ENCODE measurements at regions not wholly inside any gene's neighbourhood (a gene's known extent, or its start where the extent isn't known, plus 50 kb on each side); places are given as distances from the start of the nearest gene placed in this dataset.

DNA sequence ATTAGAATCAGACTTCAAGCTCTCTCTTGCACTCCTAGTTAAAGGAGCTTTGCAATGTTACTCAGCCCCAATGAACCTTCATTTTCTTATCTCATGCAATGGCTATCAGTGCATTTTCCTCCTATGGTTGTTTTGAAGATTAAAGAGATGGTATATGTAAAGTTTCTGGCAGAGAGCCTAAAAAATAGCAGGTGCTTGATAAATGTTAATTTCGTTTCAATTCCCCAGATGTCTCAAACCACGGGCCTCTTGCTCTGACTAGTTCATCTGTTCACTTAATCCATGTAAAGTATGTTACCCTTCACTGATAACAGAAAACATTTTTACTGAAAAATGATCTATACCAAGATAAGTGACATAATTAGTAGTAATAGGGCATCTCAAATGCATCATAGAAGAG, 735.4 kb upstream of the USP15 start:
- intact Hi-C loops (cut with DNase I; ENCODE audit: low total_unique reads), result no loop called here

DNA sequence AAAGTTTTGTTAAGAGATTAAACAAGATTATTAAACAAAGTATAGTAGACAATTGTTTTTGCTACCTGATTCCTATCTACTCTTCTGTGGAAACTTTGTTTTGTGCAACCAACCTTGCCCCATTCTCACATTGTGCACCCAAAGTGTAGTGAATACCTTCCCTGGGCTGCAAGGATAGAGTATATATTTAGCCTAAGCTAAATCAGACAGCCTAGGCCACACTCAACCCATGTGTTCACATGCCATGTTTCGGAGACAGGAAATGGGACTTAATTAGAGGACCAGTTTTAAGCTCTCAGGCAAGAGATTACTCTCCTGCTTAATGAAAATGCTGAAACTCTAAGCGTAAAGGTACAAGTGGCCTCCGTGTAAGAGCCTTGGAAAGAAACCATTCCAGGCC, 734.9 kb upstream of the USP15 start:
- Histone ChIP-seq H3K27ac (no peak overlapping the region), H3K4me3 (no peak overlapping the region), H3K4me1 (no peaks in the 10 kb centered on the region), H3K36me3 (no peaks in the 10 kb centered on the region), H3K27me3 (no peaks in the 10 kb centered on the region), H3K9me3 (no peaks in the 10 kb centered on the region)
- DNase-seq (ENCODE audit: low spot score in 2 of 2), result no peak
- TF ChIP-seq, protein P1, sequence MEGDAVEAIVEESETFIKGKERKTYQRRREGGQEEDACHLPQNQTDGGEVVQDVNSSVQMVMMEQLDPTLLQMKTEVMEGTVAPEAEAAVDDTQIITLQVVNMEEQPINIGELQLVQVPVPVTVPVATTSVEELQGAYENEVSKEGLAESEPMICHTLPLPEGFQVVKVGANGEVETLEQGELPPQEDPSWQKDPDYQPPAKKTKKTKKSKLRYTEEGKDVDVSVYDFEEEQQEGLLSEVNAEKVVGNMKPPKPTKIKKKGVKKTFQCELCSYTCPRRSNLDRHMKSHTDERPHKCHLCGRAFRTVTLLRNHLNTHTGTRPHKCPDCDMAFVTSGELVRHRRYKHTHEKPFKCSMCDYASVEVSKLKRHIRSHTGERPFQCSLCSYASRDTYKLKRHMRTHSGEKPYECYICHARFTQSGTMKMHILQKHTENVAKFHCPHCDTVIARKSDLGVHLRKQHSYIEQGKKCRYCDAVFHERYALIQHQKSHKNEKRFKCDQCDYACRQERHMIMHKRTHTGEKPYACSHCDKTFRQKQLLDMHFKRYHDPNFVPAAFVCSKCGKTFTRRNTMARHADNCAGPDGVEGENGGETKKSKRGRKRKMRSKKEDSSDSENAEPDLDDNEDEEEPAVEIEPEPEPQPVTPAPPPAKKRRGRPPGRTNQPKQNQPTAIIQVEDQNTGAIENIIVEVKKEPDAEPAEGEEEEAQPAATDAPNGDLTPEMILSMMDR (IDR thresholded peaks at IDR 0.05), result no peak
- TF ChIP-seq POLR2A (IDR thresholded peaks at IDR 0.05) (no peak), POLR2AphosphoS5 (IDR thresholded peaks at IDR 0.05) (no peak)
- intact Hi-C loops (cut with DNase I; ENCODE audit: low total_unique reads), result no loop called here

More for the DNA sequence above, 735.4 kb upstream of the USP15 start:
- Histone ChIP-seq H3K4me3 (no peak overlapping the region), H3K9me3 (no peaks in the 10 kb centered on the region), H3K4me1 (no peaks in the 10 kb centered on the region), H3K27me3 (no peaks in the 10 kb centered on the region), H3K27ac (no peak overlapping the region), H3K36me3 (no peaks in the 10 kb centered on the region)
- TF ChIP-seq, protein P1 (IDR thresholded peaks at IDR 0.05), result no peak
- TF ChIP-seq POLR2A (IDR thresholded peaks at IDR 0.05) (no peak), POLR2AphosphoS5 (IDR thresholded peaks at IDR 0.05) (no peak)
- no peak for DNase-seq (ENCODE audit: low spot score in 2 of 2)

DNA sequence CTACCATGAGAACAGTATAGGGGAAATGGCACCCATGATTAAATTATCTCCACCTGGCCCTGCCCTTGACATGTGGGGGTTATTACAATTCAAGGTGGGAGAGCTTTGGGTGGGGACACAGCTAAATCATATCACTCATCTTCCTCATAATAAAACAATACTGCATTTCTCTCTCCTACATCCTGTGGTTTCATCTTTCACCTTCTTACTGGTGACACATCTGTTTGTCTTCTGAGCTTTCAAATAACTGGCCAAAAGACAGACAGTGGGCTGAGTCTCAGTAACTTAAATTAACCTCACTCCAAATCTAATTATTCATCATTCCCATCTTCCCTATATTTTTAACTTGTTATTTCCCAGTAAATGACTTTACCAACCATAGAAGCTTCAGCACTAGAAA, 729.7 kb upstream of the USP15 start:
- Histone ChIP-seq H3K4me1 (no peaks in the 10 kb centered on the region), H3K27me3 (no peaks in the 10 kb centered on the region), H3K27ac (no peak overlapping the region), H3K4me3 (no peak overlapping the region), H3K36me3 (no peaks in the 10 kb centered on the region), H3K9me3 (no peaks in the 10 kb centered on the region)
- no peak for DNase-seq (ENCODE audit: low spot score in 2 of 2)
- intact Hi-C loops (cut with DNase I; ENCODE audit: low total_unique reads), result no loop called here
- TF ChIP-seq, protein P1 (IDR thresholded peaks at IDR 0.05), result no peak

DNA sequence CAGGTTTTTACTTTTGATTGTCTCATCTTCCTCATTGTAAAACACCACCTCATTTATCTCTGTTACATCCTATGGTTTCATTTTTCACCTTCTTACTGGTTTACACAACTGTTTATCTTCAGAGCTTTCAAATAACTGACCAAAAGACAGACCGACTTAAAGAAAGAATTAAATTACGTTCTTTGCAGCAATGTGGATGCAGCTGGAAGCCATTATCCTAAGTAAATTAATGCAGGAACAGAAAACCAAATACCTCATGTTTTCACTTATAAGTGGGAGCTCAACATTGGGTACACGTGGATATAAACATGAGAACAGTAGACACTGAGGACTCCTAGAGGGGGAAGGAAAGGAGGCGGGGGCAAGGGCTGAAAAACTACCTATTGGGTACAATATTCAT, 729.0 kb upstream of the USP15 start:
- H3K4me3 ChIP-seq, result no peak overlapping the region
- intact Hi-C loops (cut with DNase I; ENCODE audit: low total_unique reads), result no loop called here
- no peak for TF ChIP-seq POLR2AphosphoS5 (IDR thresholded peaks at IDR 0.05)
- DNase-seq (ENCODE audit: low spot score in 2 of 2), result no peak
- no peaks in the 10 kb centered on the region for H3K4me1 ChIP-seq
- no peaks in the 10 kb centered on the region for H3K9me3 ChIP-seq
- H3K27ac ChIP-seq, result no peak overlapping the region
- no peaks in the 10 kb centered on the region for H3K27me3 ChIP-seq
- H3K36me3 ChIP-seq, result no peaks in the 10 kb centered on the region

DNA sequence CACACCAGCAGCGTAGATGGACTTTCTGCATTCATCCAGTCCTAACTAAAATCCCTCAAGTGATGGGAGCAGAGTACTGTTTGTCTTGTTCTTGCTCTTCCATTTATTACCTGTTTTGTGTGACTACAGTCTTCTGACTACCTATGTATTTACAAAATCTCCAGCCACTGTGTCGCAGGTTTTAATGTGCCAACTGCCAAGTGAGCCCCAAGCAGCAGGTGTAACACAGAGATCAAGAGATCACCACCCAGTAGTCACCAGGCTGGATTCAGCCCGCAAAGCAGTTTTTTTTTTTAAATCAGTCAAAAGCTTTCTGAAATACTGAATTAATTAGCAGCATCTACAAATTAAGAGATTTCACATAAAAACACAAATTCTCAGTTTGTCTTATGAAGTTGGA, 724.1 kb upstream of the USP15 start:
- intact Hi-C loops (cut with DNase I; ENCODE audit: low total_unique reads), result no loop called here
- Histone ChIP-seq H3K27me3 (no peaks in the 10 kb centered on the region), H3K9me3 (no peaks in the 10 kb centered on the region), H3K4me3 (no peak overlapping the region), H3K36me3 (no peaks in the 10 kb centered on the region), H3K27ac (no peak overlapping the region), H3K4me1 (no peaks in the 10 kb centered on the region)
- no peak for TF ChIP-seq POLR2AphosphoS5 (IDR thresholded peaks at IDR 0.05)
- no peak for TF ChIP-seq POLR2A (IDR thresholded peaks at IDR 0.05)
- TF ChIP-seq, protein P1 (IDR thresholded peaks at IDR 0.05), result no peak
- no peak for DNase-seq (ENCODE audit: low spot score in 2 of 2)

DNA sequence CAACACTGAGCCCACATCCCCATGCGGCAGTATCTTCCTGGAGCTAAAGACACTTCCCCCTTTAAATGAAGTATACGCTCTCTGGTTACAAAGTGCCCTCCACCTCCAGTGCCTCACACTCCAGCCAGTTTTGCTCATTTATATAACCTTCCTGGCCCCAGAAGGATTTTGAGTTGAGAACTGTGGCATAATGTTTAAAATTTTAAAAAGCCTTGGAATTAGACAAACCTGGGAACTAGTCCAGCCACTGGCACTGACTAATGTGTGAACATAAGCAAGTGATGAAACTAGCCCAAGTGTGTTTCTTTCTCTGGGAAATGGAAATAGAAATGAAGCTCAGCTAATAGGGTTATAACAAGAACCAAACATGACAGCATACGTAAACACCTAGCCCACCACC, 723.7 kb upstream of the USP15 start:
- Histone ChIP-seq H3K9me3 (no peaks in the 10 kb centered on the region), H3K36me3 (no peaks in the 10 kb centered on the region), H3K27ac (no peak overlapping the region), H3K27me3 (no peaks in the 10 kb centered on the region), H3K4me3 (no peak overlapping the region), H3K4me1 (no peaks in the 10 kb centered on the region)
- DNase-seq (ENCODE audit: low spot score in 2 of 2), result no peak
- TF ChIP-seq, protein P1 (IDR thresholded peaks at IDR 0.05), result no peak
- no peak for TF ChIP-seq POLR2AphosphoS5 (IDR thresholded peaks at IDR 0.05)
- no peak for TF ChIP-seq POLR2A (IDR thresholded peaks at IDR 0.05)
- intact Hi-C loops (cut with DNase I; ENCODE audit: low total_unique reads), result no loop called here

Data from breast epithelium (tissue), 4 donors.